Hypothalamus (tissue), 51 donors: ENCODE measurements at regions not wholly inside any gene's neighbourhood (a gene's known extent, or its start where the extent isn't known, plus 50 kb on each side); places are given as distances from the start of the nearest gene placed in this dataset.
"Not testable (repeated sequence)": the region's sequence is repeated elsewhere in the genome, so short reads cannot be mapped to it uniquely, and the experiment has no call there.

Experiments
- DNase-seq, 51 donors: peaks; one replicate each; lab custom pipeline; 2025; lab: John Stamatoyannopoulos, UW

DNA sequence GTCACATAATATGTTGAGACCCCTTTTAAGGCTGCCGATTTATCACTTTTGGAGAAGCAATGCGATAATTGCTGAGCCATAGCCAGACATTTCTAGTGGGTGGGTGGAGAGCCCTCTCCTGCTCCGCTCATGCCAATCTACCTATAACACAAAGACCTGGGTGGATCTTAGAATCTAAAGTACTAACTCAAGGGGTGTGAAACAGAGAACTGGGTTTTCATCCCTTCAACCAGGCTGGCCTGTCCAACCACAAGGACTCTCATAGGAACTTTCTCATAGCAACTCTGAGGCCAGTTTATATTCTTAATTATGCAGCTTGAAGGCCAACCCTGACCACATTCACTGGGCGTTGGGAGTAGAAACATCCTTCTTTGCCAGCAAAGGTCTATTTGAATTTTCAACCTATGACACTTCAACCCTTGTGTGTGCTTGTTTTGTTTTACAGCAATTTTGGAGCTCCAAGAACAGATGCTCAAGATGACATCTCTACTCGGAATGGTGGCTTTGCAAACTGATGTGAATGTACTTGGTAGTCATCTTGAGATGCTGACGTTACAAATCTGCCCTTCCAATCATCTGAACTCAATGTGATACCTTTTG lies 1198.2 kb upstream of the AUTS2 start:
- no peak for DNase-seq

DNA sequence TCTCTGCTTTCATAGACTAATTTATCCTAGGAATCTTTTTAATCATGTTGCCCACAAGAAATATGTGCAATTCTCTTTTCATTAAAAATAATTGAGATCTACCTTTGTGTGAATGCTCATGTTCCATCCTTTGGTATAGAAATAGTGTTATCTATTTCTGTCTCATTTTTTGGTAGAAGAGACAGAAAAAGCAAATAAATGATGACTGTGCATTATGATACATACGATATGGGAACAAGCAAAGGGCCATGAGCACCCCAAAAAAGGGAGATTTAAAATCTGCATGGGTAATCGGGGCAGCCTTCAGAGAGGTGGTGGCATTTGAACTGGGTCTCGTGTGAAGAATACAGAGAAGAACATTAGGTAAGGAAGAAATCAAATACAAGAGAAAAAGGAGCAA lies 1197.5 kb upstream of the AUTS2 start:
- no peak for DNase-seq

DNA sequence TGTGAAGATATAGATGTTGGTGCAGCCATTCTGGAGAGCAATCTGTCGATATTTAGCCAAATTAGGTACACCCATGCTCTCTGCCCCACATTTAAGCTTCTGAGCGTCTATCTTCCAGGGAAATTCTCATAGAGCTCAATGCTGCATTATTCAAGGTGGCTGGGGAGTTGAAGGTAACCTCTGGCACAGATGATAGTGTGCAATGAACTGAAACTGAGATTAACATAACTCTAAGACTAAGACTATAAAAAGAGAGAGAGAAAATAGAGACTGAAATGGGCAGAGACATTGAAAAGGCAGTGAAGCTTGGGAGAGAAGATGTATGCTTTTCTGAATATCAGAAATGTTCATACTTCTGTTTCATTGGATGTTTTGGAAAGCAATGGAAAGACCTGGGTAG lies 1197.0 kb upstream of the AUTS2 start:
- DNase-seq, result no peak

DNA sequence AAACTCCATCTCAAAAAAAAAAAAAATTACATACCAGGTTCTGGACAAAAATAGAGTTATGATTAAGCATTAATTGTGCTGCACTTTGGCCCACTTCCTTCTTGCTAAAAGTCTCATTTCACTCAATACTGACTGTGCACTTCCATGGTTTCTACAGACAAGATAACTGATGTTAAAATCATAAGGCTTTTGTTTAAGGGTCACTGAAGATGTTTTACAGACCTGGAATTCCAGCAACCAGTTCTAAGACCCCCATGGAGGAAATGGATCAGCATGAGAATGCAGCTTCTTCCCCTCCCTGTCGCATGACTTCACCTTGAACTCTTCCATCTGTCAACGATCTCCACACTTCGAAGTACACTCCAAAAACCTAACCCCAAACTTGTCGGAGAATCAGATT lies 1191.8 kb upstream of the AUTS2 start:
- DNase-seq, result no peak

DNA sequence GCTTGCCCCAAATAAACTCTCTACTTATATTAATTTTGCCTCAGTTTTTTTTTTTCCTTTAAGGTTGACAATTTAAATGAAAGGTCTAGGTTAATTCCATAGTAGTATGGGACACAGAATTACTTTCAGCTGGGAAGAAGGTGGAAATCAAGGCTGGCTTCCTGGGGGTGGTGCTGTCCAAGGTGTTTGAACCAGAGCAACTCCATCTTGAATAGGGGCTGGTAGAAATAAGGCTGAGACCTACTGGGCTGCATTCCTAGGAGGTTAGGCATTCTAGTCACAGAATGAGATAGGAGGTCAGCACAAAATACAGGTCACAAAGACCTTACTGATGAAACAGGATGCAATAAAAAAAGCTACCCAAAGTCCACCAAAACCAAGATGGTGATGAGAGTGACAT lies 1190.8 kb upstream of the AUTS2 start:
- no peak for DNase-seq

DNA sequence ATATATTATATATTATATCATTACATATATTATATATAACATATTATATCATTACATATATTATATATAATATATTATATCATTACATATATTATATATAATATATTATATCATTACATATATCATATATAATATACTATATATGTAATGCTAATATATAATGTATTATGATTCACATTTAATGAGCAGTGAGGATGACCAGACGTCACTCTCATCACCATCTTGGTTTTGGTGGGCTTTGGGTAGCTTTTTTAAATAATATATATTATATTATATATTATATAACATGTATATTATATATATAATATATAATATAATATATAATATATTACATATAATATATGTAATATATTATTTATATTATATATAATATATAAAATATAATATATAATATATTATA lies 1189.4 kb upstream of the AUTS2 start:
- DNase-seq, result no peak

DNA sequence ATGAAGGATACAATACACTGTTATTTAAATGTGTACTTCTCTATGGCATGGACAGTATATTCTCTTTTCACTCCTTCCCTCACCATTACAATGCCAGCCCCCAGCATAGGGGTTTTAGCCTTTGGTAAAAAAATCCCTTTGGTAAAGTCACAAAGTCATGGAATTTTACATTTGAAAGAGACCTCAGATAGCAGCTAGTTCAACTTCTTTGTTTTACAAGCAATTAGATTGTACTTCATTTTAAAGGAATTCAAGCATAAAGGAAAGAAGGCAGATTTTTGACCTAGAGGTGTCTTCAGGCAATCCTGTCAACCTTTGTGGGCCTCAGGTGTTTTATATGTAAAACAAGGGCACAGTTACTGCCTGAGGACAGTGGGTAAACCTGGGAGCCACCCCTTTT lies 1188.4 kb upstream of the AUTS2 start:
- DNase-seq, result no peak

DNA sequence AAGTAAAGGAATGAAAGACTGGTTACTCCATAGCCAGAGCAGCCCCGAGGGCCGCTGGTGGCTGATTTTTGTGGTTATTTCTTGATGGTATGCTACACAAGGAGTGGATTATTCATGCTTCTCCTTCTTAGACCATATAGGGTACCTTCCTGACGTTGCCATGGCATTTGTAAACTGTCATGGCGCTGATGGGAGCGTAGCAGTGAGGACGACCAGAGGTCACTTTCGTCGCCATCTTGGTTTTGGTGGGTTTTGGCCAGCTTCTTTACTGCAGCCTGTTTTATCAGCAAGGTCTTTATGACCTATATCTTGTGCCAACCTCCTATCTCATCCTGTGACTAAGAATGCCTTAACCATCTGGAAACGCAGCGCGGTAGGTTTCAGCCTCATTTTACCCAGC lies 1187.6 kb upstream of the AUTS2 start:
- not testable (repeated sequence) for DNase-seq

DNA sequence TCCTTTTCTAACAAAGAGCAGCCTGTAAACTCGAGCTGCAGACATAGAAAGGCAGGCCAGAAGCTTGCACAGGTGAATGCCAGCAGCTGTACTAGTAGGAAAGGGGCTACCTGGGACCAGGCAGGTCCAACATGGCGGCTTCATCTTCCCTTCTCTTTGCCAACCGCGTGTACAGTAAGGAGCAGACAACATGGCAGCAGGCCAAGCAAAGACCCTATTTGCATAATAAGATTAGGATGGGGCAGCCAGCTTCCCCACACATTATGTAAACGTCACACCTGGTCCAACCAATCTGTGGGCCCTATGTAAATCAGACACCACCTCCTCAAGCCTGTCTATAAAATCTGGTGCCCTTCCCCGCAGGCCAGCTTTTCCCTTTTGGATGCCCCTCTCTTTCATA lies 1186.5 kb upstream of the AUTS2 start:
- no peak for DNase-seq

DNA sequence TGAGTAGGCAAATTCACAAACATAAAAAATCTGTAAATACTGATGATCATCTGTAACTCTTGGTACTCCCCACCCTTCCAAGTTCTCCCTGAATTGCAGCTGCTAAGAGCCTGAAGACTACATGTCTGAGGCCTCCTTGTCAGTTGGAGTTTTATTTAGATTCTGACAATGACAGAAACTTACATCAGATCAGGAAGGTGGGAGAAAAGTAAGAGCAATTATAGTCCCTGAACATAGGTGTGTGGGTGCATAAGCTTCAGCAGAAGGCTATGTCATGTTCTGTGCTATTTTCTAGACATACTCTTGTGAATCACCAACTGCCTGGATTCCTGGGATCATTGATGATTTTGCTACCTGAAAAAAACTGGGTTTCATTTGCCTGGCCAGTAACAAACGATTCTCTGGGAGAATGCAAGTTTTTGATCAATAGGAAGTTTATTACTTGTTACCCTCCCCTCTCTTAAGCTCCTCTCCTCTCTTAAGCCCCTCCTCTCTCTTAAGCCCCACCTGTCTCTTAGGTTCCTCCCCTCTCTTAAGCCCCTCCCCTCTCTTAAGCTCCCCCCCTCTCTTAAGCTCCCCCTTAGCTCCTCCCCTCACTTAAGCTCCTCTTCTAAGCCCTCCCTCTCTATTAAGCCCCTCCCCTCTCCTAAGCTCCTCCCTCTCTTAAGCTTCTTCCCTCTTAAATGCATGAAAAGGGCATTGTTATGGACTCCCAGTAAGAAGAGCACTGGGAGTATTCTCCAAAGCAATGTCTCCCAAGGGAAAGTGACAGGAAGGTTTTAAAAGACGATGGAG lies 1183.4 kb upstream of the AUTS2 start:
- no peak for DNase-seq

DNA sequence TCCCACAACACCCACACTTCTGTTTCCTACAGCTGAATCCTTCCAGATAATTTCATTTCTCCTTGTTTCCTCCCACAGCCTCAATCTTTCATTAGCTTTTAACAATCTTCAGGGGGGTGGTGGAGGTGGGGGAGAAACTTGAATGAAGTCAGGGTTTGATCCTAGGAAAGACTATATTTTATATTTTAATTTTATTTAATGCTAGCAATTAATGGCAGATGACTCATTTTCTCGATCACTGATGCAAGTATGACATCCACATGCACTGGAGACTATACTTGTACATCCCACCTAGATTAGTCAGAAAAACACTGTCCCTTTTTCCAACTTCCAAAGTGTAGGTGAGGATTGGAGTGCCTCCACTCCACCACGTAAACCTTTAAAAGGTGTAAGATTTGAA lies 1181.3 kb upstream of the AUTS2 start:
- peak in 1 of 51 donors; percentile 40 for DNase-seq

DNA sequence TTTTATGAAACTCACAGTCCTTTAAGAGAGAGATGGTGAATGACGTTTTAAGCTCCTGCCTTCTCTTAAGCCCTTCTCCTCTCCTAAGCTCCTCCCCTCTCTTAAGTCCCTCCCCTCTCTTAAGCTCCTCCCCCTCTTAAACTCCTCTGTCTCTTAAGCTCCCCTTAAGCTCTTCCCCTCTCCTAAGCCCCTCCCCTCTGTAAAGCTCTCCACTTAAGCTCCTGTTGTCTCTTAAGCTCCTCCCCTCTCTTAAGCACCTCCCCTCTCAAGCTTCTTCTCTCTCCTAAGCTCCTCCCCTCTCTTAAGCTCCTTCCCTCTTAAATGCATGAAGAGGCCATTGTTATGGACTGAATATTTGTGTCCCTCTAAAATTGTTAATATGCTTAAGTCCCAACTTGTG lies 1180.6 kb upstream of the AUTS2 start:
- DNase-seq, result no peak

DNA sequence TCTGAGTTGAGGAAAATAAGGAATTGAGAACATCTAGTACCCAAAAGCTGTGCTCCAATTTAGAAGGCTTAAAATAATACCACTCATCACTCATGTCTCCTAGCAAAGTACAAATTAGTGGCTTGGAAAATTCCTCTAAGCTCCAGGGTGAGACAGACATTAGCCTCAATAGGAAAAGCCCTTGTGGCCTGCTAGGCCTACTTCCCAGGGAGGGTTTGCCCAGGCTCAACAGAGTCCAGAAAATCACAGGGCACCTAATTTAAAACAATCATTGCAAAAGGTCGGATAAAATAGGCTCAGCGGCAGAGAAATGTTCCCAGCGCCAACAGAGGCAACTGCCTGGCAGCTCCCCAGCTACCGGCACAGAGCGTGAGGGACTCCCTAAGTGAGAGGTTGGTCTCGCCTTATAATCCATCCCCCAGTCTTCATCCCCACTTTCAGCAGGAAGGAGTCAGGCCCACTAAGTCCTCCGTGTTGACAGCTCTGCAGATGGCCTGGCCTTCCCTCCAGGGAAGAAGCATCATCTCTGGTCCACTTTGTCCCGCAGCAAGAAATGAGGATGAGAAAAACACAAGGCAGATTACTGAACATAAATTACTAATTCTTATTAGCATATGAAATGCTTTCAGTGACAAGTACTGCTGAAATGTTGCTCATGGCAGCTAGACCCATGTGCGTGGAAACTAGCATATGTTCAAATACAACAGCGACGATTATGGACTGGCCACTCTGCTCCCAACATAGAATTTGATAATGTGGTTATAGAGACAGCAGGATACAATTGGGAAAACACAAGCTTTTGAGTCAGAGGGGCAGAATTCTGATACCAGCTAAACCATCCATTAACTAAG lies 1177.7 kb upstream of the AUTS2 start:
- DNase-seq, result peak in 36 of 51 donors; percentile 5 to 76 (median 36)

DNA sequence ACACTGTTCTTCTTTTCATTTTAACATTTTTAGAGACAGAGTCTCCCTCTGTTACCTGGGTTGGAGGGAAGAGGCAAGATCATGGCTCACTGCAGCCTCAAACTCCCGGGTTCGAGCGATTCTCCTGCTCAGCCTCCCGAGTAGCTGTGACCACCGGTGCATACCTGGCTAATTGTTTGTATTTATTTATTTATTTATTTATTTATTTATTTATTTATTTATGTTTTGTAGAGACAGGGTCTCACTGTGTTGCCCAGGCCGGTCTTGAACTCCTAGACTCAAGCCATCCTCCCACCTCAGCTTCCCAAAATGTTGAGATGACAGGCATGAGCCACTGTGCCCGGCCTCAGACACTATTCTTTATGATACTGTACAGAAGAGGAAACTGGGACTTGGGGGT lies 1176.6 kb upstream of the AUTS2 start:
- DNase-seq, result no peak

DNA sequence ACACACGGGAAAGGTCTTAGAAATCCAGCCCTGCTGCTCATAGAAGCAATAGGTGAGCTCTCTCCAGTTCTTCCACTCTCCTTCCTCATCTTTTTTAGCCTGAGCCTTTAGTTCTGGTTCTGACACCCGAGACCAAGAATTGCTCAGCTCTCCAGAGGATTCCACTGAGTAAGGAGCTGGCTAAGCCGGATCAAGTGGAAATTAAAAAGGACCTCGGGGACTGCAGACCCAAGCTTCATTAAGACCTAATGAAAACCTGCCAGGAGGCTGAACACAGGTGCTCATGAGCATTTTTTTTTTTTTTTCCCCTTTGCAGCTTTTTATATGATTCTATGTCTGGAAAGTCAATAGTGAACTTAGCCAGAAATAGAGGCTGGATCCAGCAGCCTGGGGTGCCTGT lies 1176.0 kb upstream of the AUTS2 start:
- DNase-seq, result no peak

DNA sequence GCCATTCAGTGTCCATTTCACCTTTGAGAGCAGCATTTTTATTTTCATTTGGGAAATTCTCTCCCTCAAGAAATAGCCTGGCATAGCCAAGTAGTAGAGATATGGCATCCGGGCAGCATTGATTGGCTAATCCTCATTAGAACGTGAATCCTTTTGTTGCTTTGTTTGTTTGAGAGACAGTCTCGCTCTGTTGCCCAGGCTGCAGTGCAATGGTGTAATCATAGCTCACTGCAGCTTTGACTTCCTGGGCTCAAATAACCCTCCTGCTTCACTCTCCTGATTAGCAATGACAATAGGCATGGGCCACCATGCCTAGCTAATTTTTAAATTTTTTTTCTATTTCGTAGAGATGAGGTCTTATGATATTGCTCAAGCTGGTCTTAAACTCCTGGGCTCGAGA lies 1174.9 kb upstream of the AUTS2 start:
- no peak for DNase-seq

DNA sequence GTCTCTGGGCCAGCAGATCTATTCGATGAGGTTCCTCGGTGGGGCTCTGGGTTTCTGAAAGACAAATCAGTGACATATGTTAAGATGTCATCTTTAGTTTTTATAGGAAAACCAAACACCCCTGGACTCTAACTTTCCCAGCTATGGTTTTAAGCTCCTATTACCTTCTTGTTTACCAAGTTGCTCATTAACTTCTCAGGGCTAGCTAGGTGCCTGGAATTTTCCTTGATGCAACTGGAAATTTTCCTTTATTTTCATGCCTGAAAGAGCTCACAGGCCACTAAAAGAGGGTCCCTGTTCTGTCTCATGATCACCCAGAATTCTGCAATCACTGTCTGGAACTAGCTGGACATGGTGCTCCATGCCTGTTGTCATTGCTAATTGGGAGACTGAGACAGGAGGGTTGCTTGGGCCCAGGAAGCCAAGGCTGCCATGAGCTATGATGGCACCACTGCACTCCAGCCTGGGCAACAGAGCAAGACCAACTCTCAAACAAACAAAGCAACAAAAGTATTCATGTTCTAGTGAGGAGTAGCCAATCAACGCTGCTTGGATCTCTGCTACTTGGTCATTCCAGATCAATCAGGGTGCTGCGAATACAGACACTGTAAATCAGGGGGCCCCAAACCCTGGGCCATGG lies 1173.5 kb upstream of the AUTS2 start:
- DNase-seq, result no peak

DNA sequence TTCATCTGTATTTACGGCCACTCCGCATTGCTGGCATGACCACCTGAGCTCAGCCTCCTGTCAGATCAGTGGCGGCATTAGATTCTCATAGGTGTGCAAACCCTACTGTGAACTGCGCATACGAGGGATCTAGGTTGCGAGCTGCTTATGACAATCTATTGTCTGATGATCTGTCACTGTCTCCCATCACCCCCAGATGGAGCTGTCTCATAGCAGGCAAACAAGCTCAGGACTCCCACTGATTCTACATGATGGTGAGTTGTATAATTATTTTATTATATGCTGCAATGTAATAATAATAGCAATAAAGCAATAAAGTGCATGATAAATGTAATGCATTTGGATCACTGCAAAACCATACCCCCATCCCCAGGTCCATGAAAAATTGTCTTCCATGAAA lies 1172.9 kb upstream of the AUTS2 start:
- peak in 6 of 51 donors; percentile 2 to 27 (median 9) for DNase-seq

DNA sequence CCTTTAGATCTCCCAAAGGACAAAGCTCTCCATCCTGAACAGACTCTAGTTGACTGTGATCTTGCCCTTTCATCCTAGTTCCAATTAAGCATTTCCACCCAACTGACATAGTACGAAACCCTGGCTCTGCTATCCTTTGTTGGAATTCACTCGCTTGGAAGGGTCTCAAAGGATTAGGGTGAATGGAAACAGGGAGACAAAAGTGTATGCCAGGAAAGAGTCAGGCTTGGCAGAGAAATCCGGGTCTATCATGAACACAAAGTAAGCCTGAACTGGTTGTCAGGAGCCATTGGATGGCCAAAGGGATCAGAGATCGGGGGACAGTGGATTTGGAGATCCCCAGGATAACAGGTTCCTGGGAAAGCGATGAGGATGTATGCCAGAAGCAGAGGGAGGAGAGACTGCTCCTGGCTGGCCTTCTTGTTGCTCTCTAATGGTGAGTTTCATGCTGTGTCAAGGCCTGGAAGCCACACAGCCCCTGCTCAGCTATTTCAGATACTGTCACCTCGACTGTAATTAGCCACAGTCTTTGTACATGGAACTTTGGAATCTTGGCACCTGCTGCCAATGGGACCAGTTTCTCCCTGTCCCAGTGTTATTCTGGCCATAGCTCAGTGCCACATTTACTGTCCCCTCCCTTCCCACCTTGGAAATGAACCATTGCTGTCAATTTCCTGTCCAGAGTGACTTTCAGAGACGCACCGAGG lies 1168.7 kb upstream of the AUTS2 start:
- DNase-seq, result peak in 2 of 51 donors; percentile 2 to 8

DNA sequence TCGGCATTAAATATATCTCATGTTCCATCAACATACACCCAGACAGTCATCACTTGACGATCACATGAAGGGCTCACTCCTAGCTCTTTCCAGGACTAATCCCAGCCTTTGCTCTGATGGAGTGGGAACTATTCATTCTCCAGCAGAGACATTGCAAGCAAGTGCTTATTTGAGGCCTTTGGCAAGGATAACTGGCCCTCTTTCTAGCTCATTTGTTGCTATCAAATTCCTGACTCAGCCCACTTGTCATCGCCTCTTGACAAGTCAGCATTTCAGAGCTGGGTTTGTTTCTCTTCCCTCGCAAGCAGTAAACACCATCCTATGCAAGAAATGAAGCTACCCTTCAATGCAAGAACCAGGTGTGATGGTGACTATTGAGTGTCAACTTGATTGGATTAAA lies 1165.7 kb upstream of the AUTS2 start:
- no peak for DNase-seq
